RWPE1 (cell line): ENCODE measurements at regions not wholly inside any gene's neighbourhood (a gene's known extent, or its start where the extent isn't known, plus 50 kb on each side); places are given as distances from the start of the nearest gene placed in this dataset.

Experiments used
- CTCF ChIA-PET: fragments of 350-600 bp; sonication (Branson Sonifier 250); formaldehyde crosslinking; extraction: SDS; loops from one replicate; lab custom pipeline; 2021; lab: Yijun Ruan, JAX
- POLR2A ChIA-PET: fragments of 400-600 bp; formaldehyde crosslinking; extraction: SDS; loops from one replicate; lab custom pipeline; 2020; ENCODE audit warnings: antibody characterized with exemption; ENCODE audit not compliant: low non-redundant PET; lab: Yijun Ruan, JAX
- DNase-seq: peaks from one replicate; pipeline ENCODE4 v3.0.0; 2012; ENCODE audit warnings: low spot score
- H3K27ac ChIP-seq: fragments of 450-650 bp; 2 replicates; pipeline ENCODE4 v1.5.1; 2017
- TF ChIP-seq, protein P1 (sequence below): fragments of 450-650 bp; conservative IDR thresholded peaks from 2 replicates; pipeline ENCODE4 v1.5.1; 2017; ENCODE audit warnings: low read depth, mild to moderate bottlenecking

DNA sequence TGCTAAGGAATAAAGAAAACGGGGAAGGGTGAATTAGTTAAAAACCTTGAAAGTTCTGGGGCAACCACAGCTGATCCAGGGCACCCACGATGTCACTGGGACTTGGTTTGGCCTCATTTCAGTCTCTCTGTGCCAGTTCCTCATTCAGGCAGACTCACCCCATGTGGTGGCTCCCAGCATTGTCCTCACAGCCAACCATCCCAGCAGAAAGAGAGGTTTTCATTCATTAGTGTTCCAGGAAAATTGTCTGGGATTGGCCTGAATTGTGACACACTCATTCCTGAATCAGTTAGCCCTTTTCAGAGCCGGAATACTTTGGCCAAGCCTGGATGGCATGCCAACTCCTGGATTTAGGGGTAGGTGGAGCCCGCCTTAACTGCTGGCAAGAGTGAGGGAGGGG lies 367.7 kb downstream of the PRDM2 start:
- H3K27ac ChIP-seq: no peak overlapping the region
- TF ChIP-seq, protein P1, sequence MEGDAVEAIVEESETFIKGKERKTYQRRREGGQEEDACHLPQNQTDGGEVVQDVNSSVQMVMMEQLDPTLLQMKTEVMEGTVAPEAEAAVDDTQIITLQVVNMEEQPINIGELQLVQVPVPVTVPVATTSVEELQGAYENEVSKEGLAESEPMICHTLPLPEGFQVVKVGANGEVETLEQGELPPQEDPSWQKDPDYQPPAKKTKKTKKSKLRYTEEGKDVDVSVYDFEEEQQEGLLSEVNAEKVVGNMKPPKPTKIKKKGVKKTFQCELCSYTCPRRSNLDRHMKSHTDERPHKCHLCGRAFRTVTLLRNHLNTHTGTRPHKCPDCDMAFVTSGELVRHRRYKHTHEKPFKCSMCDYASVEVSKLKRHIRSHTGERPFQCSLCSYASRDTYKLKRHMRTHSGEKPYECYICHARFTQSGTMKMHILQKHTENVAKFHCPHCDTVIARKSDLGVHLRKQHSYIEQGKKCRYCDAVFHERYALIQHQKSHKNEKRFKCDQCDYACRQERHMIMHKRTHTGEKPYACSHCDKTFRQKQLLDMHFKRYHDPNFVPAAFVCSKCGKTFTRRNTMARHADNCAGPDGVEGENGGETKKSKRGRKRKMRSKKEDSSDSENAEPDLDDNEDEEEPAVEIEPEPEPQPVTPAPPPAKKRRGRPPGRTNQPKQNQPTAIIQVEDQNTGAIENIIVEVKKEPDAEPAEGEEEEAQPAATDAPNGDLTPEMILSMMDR: no peak
- ChIA-PET CTCF (interaction anchor here (0.6 kb wide), 1 partner anchor 782 kb away, joined by 6 read pairs; no protein-coding TSS in a partner anchor), POLR2A (no interaction called here)
- no peak for DNase-seq

DNA sequence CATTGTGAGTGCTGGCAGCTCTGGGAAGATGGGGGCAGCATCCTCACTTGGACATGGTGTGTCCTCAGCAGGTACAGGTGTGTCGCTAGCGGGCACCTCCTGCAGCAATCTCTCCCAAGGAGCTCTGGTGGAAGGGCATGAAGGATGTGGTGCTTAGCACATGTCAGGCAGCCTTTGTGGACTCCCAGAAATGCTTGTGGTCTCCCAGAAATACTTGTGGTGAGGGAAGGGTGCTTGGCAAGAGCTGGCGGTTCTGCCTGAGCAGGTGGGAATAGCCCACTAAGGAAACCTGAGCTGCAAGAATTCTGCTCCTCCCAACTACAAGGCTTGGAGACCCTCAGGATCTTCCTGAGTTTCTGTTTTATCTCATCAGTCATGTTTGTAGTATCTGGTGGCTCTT lies 371.6 kb downstream of the PRDM2 start:
- no peak overlapping the region for H3K27ac ChIP-seq
- TF ChIP-seq, protein P1: no peak
- DNase-seq: no peak
- POLR2A ChIA-PET: no interaction called here
- CTCF ChIA-PET: no interaction called here

DNA sequence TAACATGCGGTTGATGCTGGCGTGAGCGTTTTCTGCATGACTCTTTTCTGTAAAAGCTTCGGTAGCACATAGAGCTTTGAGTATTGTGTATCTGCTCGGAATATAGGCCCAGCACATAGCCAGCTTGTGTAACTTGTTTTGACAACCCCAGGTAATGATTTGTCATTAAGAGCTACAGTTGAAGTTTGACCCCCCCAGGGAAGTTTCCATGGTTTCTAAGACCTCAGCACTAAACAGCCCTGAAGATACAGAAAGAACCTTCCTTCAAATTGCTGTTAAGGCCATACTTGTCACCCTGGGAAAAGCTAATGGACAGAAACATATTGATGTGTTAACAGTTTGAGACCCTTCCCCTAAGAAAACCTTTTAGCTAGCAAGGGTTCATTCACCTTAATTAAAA lies 380.7 kb downstream of the PRDM2 start:
- POLR2A ChIA-PET: no interaction called here
- DNase-seq: no peak
- CTCF ChIA-PET: no interaction called here
- TF ChIP-seq, protein P1: no peak
- no peak overlapping the region for H3K27ac ChIP-seq

DNA sequence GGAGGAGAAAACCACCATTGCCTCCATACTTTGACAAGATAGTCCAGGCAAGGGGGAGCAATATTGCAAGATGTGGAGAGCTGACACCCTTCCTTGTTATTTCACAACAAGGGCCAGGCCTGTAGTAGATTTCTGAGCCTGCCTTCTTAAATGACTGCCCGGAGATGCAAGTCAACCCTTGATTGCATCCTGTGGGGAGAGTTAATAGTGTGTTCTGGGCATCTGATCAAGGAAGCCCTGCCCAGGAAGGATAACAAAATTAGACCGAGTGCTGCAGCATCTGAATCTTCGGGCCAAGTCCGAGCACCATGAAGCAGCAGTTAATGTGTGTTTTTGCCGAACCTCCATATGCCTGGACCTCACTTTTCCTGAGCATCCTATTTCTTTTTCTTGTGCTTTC lies 382.3 kb downstream of the PRDM2 start:
- POLR2A ChIA-PET: no interaction called here
- H3K27ac ChIP-seq: no peak overlapping the region
- DNase-seq: no peak
- CTCF ChIA-PET: no interaction called here
- TF ChIP-seq, protein P1: no peak

DNA sequence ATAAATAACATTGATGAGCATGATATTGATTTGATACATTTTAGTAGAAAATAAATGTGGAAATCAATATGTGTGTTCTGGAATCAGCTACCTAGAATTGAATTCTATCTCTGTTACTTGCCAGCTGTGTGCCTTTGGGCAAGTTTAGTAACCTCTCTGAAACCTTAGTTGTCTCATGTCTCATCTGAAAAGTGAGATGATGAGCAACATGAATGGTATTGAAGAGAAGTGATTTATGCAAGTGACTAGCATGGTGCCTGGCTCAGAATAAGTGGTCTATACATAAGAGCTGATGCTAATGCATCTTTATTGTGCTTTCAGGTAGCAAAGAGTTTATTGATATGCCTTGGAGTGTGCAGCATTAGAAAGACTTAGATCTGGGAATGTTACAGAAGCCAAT lies 383.3 kb downstream of the PRDM2 start:
- ChIA-PET POLR2A (no interaction called here), CTCF (interaction anchor here (0.6 kb wide), 1 partner anchor 18 kb away, joined by 4 read pairs; no protein-coding TSS in a partner anchor)
- no peak overlapping the region for H3K27ac ChIP-seq
- no peak for DNase-seq
- TF ChIP-seq, protein P1: no peak

DNA sequence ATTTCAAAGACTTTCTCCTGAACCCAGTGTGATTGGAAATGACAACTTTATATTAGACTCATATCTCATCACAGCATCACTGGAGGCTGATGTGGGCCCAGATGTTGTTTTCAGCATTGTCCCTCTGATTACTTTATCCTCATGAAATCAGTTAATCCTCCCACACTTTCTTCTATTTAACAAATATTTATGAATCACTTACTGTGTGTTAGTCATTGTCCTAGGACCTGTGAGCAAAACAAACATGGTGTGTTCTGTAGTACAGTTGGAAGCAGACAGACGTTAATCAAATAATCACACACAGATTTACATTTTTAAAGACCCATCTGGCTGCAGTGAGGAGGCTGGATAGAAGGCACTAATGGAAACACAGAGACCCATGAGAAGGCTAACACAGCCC lies 383.7 kb downstream of the PRDM2 start:
- CTCF ChIA-PET: interaction anchor here (0.6 kb wide), 1 partner anchor 18 kb away, joined by 4 read pairs; no protein-coding TSS in a partner anchor
- DNase-seq: no peak
- TF ChIP-seq, protein P1: no peak
- no peak overlapping the region for H3K27ac ChIP-seq
- POLR2A ChIA-PET: no interaction called here

DNA sequence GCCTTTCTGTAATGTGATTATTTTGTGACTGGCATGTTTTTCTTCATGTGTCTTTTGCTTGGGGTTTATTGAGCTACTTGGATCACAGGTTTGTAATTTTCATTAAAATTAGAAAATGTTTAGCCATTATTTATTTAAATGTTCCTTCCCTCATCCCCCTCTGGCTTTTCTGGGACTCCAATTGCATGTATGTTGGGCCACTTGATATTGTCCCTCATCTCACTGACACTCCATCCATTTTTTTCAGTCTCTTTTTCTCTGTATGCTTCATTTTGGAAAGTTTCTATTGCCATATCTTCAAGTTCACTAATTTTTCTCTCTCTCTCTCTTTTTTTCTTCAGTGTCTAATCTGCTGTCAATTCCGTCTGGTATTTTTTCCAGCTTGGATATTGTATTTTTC lies 390.1 kb downstream of the PRDM2 start:
- CTCF ChIA-PET: interaction anchor here (0.6 to 0.7 kb wide), 2 partner anchors 40 to 1015 kb away, joined by 3 to 4 read pairs; no protein-coding TSS in a partner anchor
- DNase-seq: no peak
- TF ChIP-seq, protein P1: no peak
- H3K27ac ChIP-seq: no peak overlapping the region
- POLR2A ChIA-PET: no interaction called here
